Natural killer cell (primary cell): ENCODE measurements at regions not wholly inside any gene's neighbourhood (a gene's known extent, or its start where the extent isn't known, plus 50 kb on each side); places are given as distances from the start of the nearest gene placed in this dataset.

Experiments
- ATAC-seq, 3 donors: fragments of 150-1000 bp in 2 of 3; fragments of 200-7000 bp in 1 of 3; cut with Tn5 transposase; 1 replicate in 1 of 3; 2 replicates in 2 of 3; pipeline ENCODE4 v1.10.0; 2021; ENCODE audit warnings: mild to moderate bottlenecking in 2 of 3, moderate library complexity in 2 of 3
- DNase-seq, 2 donors: peaks; one replicate each; pipeline versions ENCODE4 v3.0.0 to v3.0.0-alpha.2; 2013 to 2021; ENCODE audit warnings: mixed read lengths in 1 of 2
- H3K27ac ChIP-seq: one replicate; pipeline ENCODE4 v1.5.1; 2013; ENCODE audit warnings: mild to moderate bottlenecking, low read length
- H3K27me3 ChIP-seq: one replicate; pipeline ENCODE4 v1.6.1; 2013; ENCODE audit warnings: low read length; ENCODE audit not compliant: control insufficient read depth, insufficient read depth
- H3K36me3 ChIP-seq: one replicate; pipeline ENCODE4 v1.6.1; 2013; ENCODE audit warnings: low read length; ENCODE audit not compliant: control insufficient read depth, insufficient read depth
- H3K4me1 ChIP-seq: one replicate; pipeline ENCODE4 v1.6.1; 2013; ENCODE audit warnings: low read length; ENCODE audit not compliant: control insufficient read depth, insufficient read depth
- H3K4me3 ChIP-seq: one replicate; pipeline ENCODE4 v1.5.1; 2013; ENCODE audit warnings: low read length
- H3K9me3 ChIP-seq: one replicate; pipeline ENCODE4 v1.6.1; 2013; ENCODE audit warnings: low read length; ENCODE audit not compliant: control insufficient read depth, insufficient read depth
- H3K27ac Mint-ChIP-seq, 2 donors: one replicate each; pipeline ENCODE4 v1.8.0; 2022; ENCODE audit warnings: mild to moderate bottlenecking in 2 of 2, mixed read lengths in 2 of 2, moderate library complexity in 1 of 2
- H3K27me3 Mint-ChIP-seq, 2 donors: one replicate each; pipeline ENCODE4 v1.8.0; 2022; ENCODE audit warnings: low read depth in 2 of 2, mixed read lengths in 2 of 2
- H3K36me3 Mint-ChIP-seq: one replicate; pipeline ENCODE4 v1.8.0; 2022; ENCODE audit warnings: mixed read lengths
- H3K4me1 Mint-ChIP-seq, 2 donors: one replicate each; pipeline ENCODE4 v1.8.0; 2022; ENCODE audit warnings: mixed read lengths in 2 of 2
- H3K4me3 Mint-ChIP-seq: one replicate; pipeline ENCODE4 v1.8.0; 2022; ENCODE audit warnings: mild to moderate bottlenecking, moderate library complexity, mixed read lengths
- H3K9me3 Mint-ChIP-seq, 2 donors: one replicate each; pipeline ENCODE4 v1.8.0; 2022; ENCODE audit warnings: mixed read lengths in 2 of 2
- WGBS: methylation state at CpG from one replicate; pipeline ENCODE4 v1.1.7; 2013; ENCODE audit warnings: missing lambda C conversion rate; ENCODE audit not compliant: insufficient coverage; 5-methylcytosine and 5-hydroxymethylcytosine counted together
- intact Hi-C: fragments of 100-400 bp; cut with micrococcal nuclease; formaldehyde crosslinking; loops from one replicate; pipeline ENCODE4 v1.14.2; 2022
- TF ChIP-seq, protein P1 (sequence below): fragments of 200-600 bp; IDR thresholded peaks from one replicate; pipeline ENCODE4 v1.8.0; 2022; ENCODE audit warnings: antibody characterized with exemption

DNA sequence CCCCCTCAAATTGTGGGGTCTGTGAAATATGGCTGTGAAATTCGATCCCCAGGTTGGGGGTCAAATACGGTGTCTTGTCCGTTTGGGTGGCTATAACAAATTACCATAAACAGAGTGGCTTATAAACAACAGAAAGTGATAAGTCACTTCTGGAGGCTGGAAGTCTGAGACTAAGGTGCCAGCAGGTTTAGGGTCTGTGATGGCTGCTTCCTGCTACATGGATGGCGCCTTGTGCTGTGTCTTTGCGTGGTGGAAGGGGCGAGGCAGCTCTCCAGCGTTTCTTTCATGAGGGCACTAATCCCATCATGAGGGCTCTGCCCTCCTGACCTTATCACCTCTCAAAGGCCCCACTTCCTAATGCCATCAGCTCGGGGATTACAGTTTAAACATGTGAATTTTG is 120.0 kb downstream of the IRF8 start:
- peaks cover 5 to 8% of the 10 kb centered on the region in 2 donors for H3K9me3 Mint-ChIP-seq
- peaks cover 18% of the 10 kb centered on the region for H3K4me1 ChIP-seq
- TF ChIP-seq, protein P1, sequence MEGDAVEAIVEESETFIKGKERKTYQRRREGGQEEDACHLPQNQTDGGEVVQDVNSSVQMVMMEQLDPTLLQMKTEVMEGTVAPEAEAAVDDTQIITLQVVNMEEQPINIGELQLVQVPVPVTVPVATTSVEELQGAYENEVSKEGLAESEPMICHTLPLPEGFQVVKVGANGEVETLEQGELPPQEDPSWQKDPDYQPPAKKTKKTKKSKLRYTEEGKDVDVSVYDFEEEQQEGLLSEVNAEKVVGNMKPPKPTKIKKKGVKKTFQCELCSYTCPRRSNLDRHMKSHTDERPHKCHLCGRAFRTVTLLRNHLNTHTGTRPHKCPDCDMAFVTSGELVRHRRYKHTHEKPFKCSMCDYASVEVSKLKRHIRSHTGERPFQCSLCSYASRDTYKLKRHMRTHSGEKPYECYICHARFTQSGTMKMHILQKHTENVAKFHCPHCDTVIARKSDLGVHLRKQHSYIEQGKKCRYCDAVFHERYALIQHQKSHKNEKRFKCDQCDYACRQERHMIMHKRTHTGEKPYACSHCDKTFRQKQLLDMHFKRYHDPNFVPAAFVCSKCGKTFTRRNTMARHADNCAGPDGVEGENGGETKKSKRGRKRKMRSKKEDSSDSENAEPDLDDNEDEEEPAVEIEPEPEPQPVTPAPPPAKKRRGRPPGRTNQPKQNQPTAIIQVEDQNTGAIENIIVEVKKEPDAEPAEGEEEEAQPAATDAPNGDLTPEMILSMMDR, result no peak
- DNase-seq (no peak), ATAC-seq (no peak)
- peaks cover 2% of the 10 kb centered on the region for H3K27me3 ChIP-seq
- H3K4me1 Mint-ChIP-seq, result peaks cover 0 to 2% of the 10 kb centered on the region in 2 donors
- H3K36me3 ChIP-seq, result no peaks in the 10 kb centered on the region
- H3K9me3 ChIP-seq, result peaks cover 11% of the 10 kb centered on the region
- H3K27ac ChIP-seq, result no peak overlapping the region
- H3K4me3 ChIP-seq, result no peak overlapping the region
- intact Hi-C loops, result no loop called here
- H3K4me3 Mint-ChIP-seq, result no peak overlapping the region
- peaks cover 9% of the 10 kb centered on the region for H3K36me3 Mint-ChIP-seq
- H3K27ac Mint-ChIP-seq, result no peak overlapping the region
- 95% methylated on average over 5 of the region's 8 CpGs for WGBS
- H3K27me3 Mint-ChIP-seq, result peaks cover 19 to 22% of the 10 kb centered on the region in 2 donors

DNA sequence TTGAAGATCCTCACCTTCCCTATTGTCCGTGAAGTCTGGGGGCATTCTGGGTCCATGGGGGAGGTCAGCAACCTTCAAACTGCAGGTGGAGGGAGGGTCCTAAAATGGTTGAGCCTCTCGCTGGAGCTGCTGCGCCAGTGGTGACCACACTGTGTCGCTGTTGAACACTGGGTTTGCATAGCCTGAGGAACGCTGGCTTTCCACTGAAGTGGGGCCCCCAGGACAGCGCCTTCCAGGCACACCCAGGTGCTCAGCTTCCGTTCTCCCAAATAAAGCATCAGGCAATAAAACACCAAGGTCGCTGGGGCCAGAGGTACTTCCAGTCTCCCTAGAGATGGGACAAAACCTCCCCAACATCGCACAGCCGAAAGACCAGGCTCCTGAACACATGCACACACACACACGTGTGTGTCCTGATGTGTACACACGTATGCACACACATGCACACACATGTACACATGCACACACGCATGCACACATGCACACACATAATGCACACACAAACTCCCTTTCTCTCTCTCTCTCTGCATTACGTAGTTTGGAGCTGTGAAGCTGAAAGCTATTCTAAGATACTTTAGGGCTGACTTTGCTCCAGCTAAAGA is 120.6 kb downstream of the IRF8 start:
- Mint-ChIP-seq H3K27me3 (peaks cover 19 to 22% of the 10 kb centered on the region in 2 donors), H3K4me3 (no peak overlapping the region), H3K4me1 (no peaks in the 10 kb centered on the region)

DNA sequence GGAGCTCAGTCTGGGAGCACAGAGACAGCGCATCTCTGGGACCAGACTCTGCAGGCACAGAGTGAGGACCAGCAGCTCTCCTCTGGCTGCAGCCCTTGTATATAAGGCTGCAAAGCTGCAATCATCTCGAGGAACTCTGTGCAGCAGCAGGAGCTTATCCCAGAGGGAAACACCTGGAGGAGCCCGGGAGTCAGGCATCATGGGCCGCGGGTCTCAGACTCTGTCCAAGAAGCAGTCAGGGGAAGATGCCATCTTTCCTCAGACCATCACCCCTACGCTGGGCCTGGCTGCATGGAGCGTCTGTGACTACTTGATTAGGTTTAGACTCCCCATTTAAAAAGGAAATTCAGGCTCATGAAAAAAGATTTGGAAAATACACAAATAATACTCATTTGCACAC is 122.0 kb downstream of the IRF8 start:
- Mint-ChIP-seq H3K4me3 (no peak overlapping the region), H3K4me1 (no peaks in the 10 kb centered on the region), H3K27ac (no peak overlapping the region), H3K36me3 (peaks cover 9% of the 10 kb centered on the region), H3K9me3 (peaks cover 10 to 15% of the 10 kb centered on the region in 2 donors), H3K27me3 (peaks cover 22 to 23% of the 10 kb centered on the region in 2 donors)
- DNase-seq (no peak), ATAC-seq (no peak)
- Histone ChIP-seq H3K4me1 (peaks cover 18% of the 10 kb centered on the region), H3K27ac (no peak overlapping the region), H3K27me3 (peaks cover 2% of the 10 kb centered on the region), H3K36me3 (no peaks in the 10 kb centered on the region), H3K9me3 (peaks cover 14% of the 10 kb centered on the region), H3K4me3 (no peak overlapping the region)
- intact Hi-C loops, result no loop called here
- TF ChIP-seq, protein P1, result no peak
- WGBS, result 84% methylated on average over 7 of the region's 7 CpGs

More for the DNA sequence above, 120.6 kb downstream of the IRF8 start:
- DNase-seq (no peak), ATAC-seq (no peak)
- H3K4me3 ChIP-seq, result no peak overlapping the region
- peaks cover 11% of the 10 kb centered on the region for H3K9me3 ChIP-seq
- H3K27ac ChIP-seq, result no peak overlapping the region
- peaks cover 2% of the 10 kb centered on the region for H3K27me3 ChIP-seq
- intact Hi-C loops, result no loop called here
- TF ChIP-seq, protein P1, result peak; percentile 13
- H3K27ac Mint-ChIP-seq, result no peak overlapping the region
- no peaks in the 10 kb centered on the region for H3K36me3 ChIP-seq
- H3K9me3 Mint-ChIP-seq, result peaks cover 7 to 11% of the 10 kb centered on the region in 2 donors
- peaks cover 18% of the 10 kb centered on the region for H3K4me1 ChIP-seq
- 71% methylated on average over 14 of the region's 14 CpGs for WGBS
- H3K36me3 Mint-ChIP-seq, result peaks cover 9% of the 10 kb centered on the region

DNA sequence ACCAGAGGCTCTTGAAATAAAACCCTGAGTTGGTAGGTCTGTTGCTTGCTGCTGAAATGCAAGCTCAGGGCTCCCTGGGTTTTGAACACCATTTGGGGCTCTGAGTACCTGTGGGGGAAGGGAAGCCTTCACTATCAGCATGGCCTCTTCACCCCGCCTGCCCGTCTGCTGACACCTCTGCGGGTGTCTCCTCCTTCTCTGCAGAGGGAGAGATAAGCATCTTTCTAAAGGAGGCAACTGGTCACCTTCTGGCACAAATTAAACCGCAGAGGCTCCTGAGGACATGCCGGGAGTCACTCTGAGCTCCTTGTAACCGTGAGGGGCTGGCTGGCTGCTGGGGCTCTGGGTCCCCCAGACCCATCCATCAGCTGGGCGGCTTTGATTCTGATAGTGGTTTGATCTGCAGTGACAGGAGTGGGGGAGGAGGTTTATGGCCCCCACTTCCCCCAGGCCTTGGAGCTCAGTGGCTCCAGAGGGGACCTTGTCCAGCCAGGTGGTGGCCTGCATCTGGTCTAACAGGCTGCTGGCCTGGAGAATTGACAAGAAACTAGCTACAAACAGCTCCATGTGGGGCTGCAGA is 123.5 kb downstream of the IRF8 start:
- 63% methylated on average over 7 of the region's 7 CpGs for WGBS
- Histone ChIP-seq H3K27me3 (peaks cover 2% of the 10 kb centered on the region), H3K36me3 (no peaks in the 10 kb centered on the region), H3K27ac (no peak overlapping the region), H3K4me1 (peaks cover 11% of the 10 kb centered on the region), H3K9me3 (peaks cover 14% of the 10 kb centered on the region), H3K4me3 (no peak overlapping the region)
- Mint-ChIP-seq H3K27me3 (peaks cover 22 to 23% of the 10 kb centered on the region in 2 donors), H3K27ac (no peak overlapping the region), H3K4me3 (no peak overlapping the region), H3K36me3 (peaks cover 9% of the 10 kb centered on the region), H3K9me3 (peaks cover 10 to 15% of the 10 kb centered on the region in 2 donors), H3K4me1 (no peaks in the 10 kb centered on the region)
- TF ChIP-seq, protein P1, result no peak
- intact Hi-C loops, result no loop called here
- no peak for DNase-seq
- peak in 2 of 3 donors; percentile 34 to 40 for ATAC-seq
